Prostate gland (tissue), 2 donors: ENCODE measurements at regions not wholly inside any gene's neighbourhood (a gene's known extent, or its start where the extent isn't known, plus 50 kb on each side); places are given as distances from the start of the nearest gene placed in this dataset.
"Not testable (repeated sequence)": the region's sequence is repeated elsewhere in the genome, so short reads cannot be mapped to it uniquely, and the experiment has no call there.

ENCODE experiments used
- DNase-seq: peaks from one replicate; pipeline ENCODE4 v3.0.0-alpha.2; 2019; ENCODE audit warnings: low spot score
- H3K27ac ChIP-seq, 2 donors: fragments of 200-600 bp; sonication (generic); 2 replicates each; pipeline ENCODE4 v1.5.1; 2017 to 2019
- H3K27me3 ChIP-seq: fragments of 200-600 bp; sonication (generic); replicated peaks from 2 replicates; pipeline ENCODE4 v1.5.1; 2019; ENCODE audit not compliant: insufficient read depth
- H3K36me3 ChIP-seq, 2 donors: fragments of 200-600 bp; sonication (generic); 1 replicate in 1 of 2; 2 replicates in 1 of 2; pipeline versions ENCODE4 v1.5.1 to v1.8.1; 2017 to 2019
- H3K4me1 ChIP-seq: fragments of 200-600 bp; sonication (generic); replicated peaks from 2 replicates; pipeline ENCODE4 v1.5.1; 2019
- H3K4me3 ChIP-seq, 2 donors: fragments of 200-600 bp; sonication (generic); 2 replicates each; pipeline ENCODE4 v1.5.1; 2017 to 2019
- H3K9me3 ChIP-seq: fragments of 200-600 bp; sonication (generic); 2 replicates; pipeline ENCODE4 v1.5.1; 2017
- CTCF ChIP-seq, 4 experiments: fragments of 200-600 bp in 2 of 4; fragments of 450-650 bp in 2 of 4; sonication (generic) in 2 of 4; IDR thresholded peaks; 1 replicate in 3 of 4; 2 replicates in 1 of 4; pipeline ENCODE4 v1.5.1; 2016 to 2019; ENCODE audit warnings: antibody characterized with exemption in 4 of 4, mild to moderate bottlenecking in 2 of 4, moderate library complexity in 2 of 4
- POLR2A ChIP-seq: fragments of 450-650 bp; IDR thresholded peaks from one replicate; pipeline ENCODE4 v1.6.1; 2016; ENCODE audit warnings: antibody characterized with exemption, mild to moderate bottlenecking
- POLR2AphosphoS5 ChIP-seq: sonication (generic); formaldehyde crosslinking; IDR thresholded peaks from one replicate; pipeline ENCODE4 v1.6.1; 2017; ENCODE audit warnings: antibody characterized with exemption
- WGBS: methylation state at CpG from one replicate; pipeline ENCODE4 v1.1.5; 2018; 5-methylcytosine and 5-hydroxymethylcytosine counted together
- intact Hi-C: fragments of 100-400 bp; cut with DNase I; formaldehyde crosslinking; loops from one replicate; pipeline ENCODE4 v1.14.2; 2022

- H3K36me3 ChIP-seq, H3K27me3 ChIP-seq, H3K27ac ChIP-seq, H3K9me3 ChIP-seq, intact Hi-C loops, H3K4me3 ChIP-seq, H3K4me1 ChIP-seq, DNase-seq: not testable (repeated sequence)
- WGBS, result 52% methylated on average over 4 of the region's 4 CpGs
- TF ChIP-seq POLR2AphosphoS5, result peak; percentile 36
These were observed 452.0 kb upstream of the ADARB2 start for GRCh38 chr10:2189356-2189755.

GRCh38 chr10:2188371-2188770, 451.0 kb upstream of the ADARB2 start:
- H3K27ac ChIP-seq, result no peak overlapping the region
- no peaks in the 10 kb centered on the region for H3K36me3 ChIP-seq
- no peaks in the 10 kb centered on the region for H3K9me3 ChIP-seq
- intact Hi-C loops, result no loop called here
- no peaks in the 10 kb centered on the region for H3K4me1 ChIP-seq
- H3K27me3 ChIP-seq, result no peaks in the 10 kb centered on the region
- H3K4me3 ChIP-seq, result no peak overlapping the region
- 82% methylated on average over 4 of the region's 4 CpGs for WGBS
- no peak for DNase-seq
- TF ChIP-seq POLR2AphosphoS5 (no peak), CTCF (IDR thresholded peaks at IDR 0.05) (no peak), POLR2A (no peak)

GRCh38 chr10:2173327-2173726, 436.0 kb upstream of the ADARB2 start:
- Histone ChIP-seq H3K27me3 (no peaks in the 10 kb centered on the region), H3K4me3 (no peak overlapping the region), H3K27ac (no peak overlapping the region), H3K36me3 (no peaks in the 10 kb centered on the region), H3K9me3 (no peaks in the 10 kb centered on the region), H3K4me1 (no peaks in the 10 kb centered on the region)
- DNase-seq, result no peak
- TF ChIP-seq CTCF (IDR thresholded peaks at IDR 0.05) (no peak), POLR2A (no peak), POLR2AphosphoS5 (no peak)
- WGBS, result 54% methylated on average over 2 of the region's 2 CpGs
- intact Hi-C loops, result no loop called here

- 69% methylated on average over 18 of the region's 18 CpGs for WGBS
- no peak for DNase-seq
- intact Hi-C loops, result no loop called here
- Histone ChIP-seq H3K36me3 (no peaks in the 10 kb centered on the region), H3K27me3 (no peaks in the 10 kb centered on the region), H3K4me1 (no peaks in the 10 kb centered on the region), H3K4me3 (no peak overlapping the region), H3K27ac (no peak overlapping the region), H3K9me3 (no peaks in the 10 kb centered on the region)
- TF ChIP-seq CTCF (IDR thresholded peaks at IDR 0.05) (no peak), POLR2AphosphoS5 (no peak), POLR2A (no peak)
These were observed 428.6 kb upstream of the ADARB2 start for GRCh38 chr10:2165771-2166460.

- no peak for DNase-seq
- WGBS, result 84% methylated on average over 4 of the region's 4 CpGs
- intact Hi-C loops, result no loop called here
These were observed 413.0 kb upstream of the ADARB2 start for GRCh38 chr10:2150288-2150687.

More at GRCh38 chr10:2150288-2150687, 413.0 kb upstream of the ADARB2 start:
- TF ChIP-seq POLR2A (no peak), POLR2AphosphoS5 (no peak), CTCF (IDR thresholded peaks at IDR 0.05) (no peak)
- Histone ChIP-seq H3K27ac (no peak overlapping the region), H3K4me1 (no peaks in the 10 kb centered on the region), H3K36me3 (no peaks in the 10 kb centered on the region), H3K4me3 (no peak overlapping the region), H3K9me3 (no peaks in the 10 kb centered on the region), H3K27me3 (no peaks in the 10 kb centered on the region)
